Astrocyte (in vitro differentiated cells and primary cell): ENCODE measurements at regions not wholly inside any gene's neighbourhood (a gene's known extent, or its start where the extent isn't known, plus 50 kb on each side); places are given as distances from the start of the nearest gene placed in this dataset.

Experiments used
- EZH2 ChIP-seq: IDR thresholded peaks from 2 replicates; pipeline ENCODE4 v1.6.1; 2012; ENCODE audit warnings: mild to moderate bottlenecking, low read length, inconsistent platforms; ENCODE audit not compliant: insufficient read depth
- TF ChIP-seq, protein P1 (sequence below): IDR thresholded peaks from 2 replicates; pipeline ENCODE4 v1.5.1; 2011; ENCODE audit warnings: low read depth, mild to moderate bottlenecking, inconsistent platforms, low read length, moderate library complexity; ENCODE audit not compliant: insufficient read depth

DNA sequence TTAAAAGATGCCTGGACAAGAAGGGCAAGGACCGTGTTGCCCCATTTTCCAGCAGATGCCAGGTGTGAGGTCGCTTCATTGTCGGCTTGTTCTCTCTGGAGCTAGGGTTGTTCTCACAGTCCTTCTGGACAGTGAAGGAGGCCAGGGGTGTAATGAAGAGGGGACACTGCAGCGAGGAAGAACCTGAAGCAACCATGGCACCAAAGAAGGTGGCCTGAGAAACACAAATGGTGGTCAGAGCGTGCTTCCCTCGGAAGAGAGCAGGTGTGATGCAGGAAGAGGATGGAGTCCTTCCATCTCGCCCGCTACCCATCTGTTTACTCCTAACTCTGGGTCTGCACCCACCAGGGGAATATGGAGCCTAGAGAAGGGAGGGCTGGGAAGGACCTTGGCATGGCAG lies 50.3 kb upstream of the TWIST2 start:
- TF ChIP-seq, protein P1, sequence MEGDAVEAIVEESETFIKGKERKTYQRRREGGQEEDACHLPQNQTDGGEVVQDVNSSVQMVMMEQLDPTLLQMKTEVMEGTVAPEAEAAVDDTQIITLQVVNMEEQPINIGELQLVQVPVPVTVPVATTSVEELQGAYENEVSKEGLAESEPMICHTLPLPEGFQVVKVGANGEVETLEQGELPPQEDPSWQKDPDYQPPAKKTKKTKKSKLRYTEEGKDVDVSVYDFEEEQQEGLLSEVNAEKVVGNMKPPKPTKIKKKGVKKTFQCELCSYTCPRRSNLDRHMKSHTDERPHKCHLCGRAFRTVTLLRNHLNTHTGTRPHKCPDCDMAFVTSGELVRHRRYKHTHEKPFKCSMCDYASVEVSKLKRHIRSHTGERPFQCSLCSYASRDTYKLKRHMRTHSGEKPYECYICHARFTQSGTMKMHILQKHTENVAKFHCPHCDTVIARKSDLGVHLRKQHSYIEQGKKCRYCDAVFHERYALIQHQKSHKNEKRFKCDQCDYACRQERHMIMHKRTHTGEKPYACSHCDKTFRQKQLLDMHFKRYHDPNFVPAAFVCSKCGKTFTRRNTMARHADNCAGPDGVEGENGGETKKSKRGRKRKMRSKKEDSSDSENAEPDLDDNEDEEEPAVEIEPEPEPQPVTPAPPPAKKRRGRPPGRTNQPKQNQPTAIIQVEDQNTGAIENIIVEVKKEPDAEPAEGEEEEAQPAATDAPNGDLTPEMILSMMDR, result no peak
- TF ChIP-seq EZH2, result no peak
